ENCODE measurements at regions not wholly inside any gene's neighbourhood (a gene's known extent, or its start where the extent isn't known, plus 50 kb on each side); places are given as distances from the start of the nearest gene placed in this dataset.

GRCh38 chr10:65501259-65501658, 1424.6 kb upstream of the LRRTM3 start:
- DNase-seq, result no peak

- no peak for DNase-seq
Observed at GRCh38 chr10:65518379-65518778, 1407.5 kb upstream of the LRRTM3 start.

GRCh38 chr10:65528986-65529385, 1396.8 kb upstream of the LRRTM3 start:
- DNase-seq, result peak; percentile 38 to 45

GRCh38 chr10:65531545-65531944, 1394.3 kb upstream of the LRRTM3 start:
- no peak for DNase-seq

- no peak for DNase-seq
Observed at GRCh38 chr10:65534771-65535170, 1391.1 kb upstream of the LRRTM3 start.

GRCh38 chr10:65544756-65545155, 1381.1 kb upstream of the LRRTM3 start:
- no peak for DNase-seq

GRCh38 chr10:65548001-65548400, 1377.8 kb upstream of the LRRTM3 start:
- DNase-seq, result no peak

- no peak for DNase-seq
Observed at GRCh38 chr10:65550761-65551160, 1375.1 kb upstream of the LRRTM3 start.

GRCh38 chr10:65555192-65555591, 1370.6 kb upstream of the LRRTM3 start:
- DNase-seq, result no peak

- no peak for DNase-seq
Observed at GRCh38 chr10:65556006-65556405, 1369.8 kb upstream of the LRRTM3 start.

- no peak for DNase-seq
Observed at GRCh38 chr10:65559369-65559768, 1366.5 kb upstream of the LRRTM3 start.

GRCh38 chr10:65565246-65565645, 1360.6 kb upstream of the LRRTM3 start:
- no peak for DNase-seq

- DNase-seq, result no peak
Observed at GRCh38 chr10:65566906-65567305, 1358.9 kb upstream of the LRRTM3 start.

GRCh38 chr10:65570143-65571010, 1355.5 kb upstream of the LRRTM3 start:
- peak; percentile 44 to 55 for DNase-seq

- DNase-seq, result peak in 1 of 2 donors; percentile 7
Observed at GRCh38 chr10:65571011-65571570, 1354.7 kb upstream of the LRRTM3 start.

GRCh38 chr10:65581426-65582026, 1344.3 kb upstream of the LRRTM3 start:
- no peak for DNase-seq

GRCh38 chr10:65602182-65602865, 1323.5 kb upstream of the LRRTM3 start:
- no peak for DNase-seq

GRCh38 chr10:65611592-65611991, 1314.2 kb upstream of the LRRTM3 start:
- DNase-seq, result peak; percentile 77 to 78

- no peak for DNase-seq
Observed at GRCh38 chr10:65614956-65615565, 1310.8 kb upstream of the LRRTM3 start.

- no peak for DNase-seq
Observed at GRCh38 chr10:65618126-65618525, 1307.7 kb upstream of the LRRTM3 start.

- no peak for DNase-seq
Observed at GRCh38 chr10:65620404-65621048, 1305.3 kb upstream of the LRRTM3 start.

Data from right lung (tissue), 2 donors.